ENCODE measurements at regions not wholly inside any gene's neighbourhood (a gene's known extent, or its start where the extent isn't known, plus 50 kb on each side); places are given as distances from the start of the nearest gene placed in this dataset.

DNA sequence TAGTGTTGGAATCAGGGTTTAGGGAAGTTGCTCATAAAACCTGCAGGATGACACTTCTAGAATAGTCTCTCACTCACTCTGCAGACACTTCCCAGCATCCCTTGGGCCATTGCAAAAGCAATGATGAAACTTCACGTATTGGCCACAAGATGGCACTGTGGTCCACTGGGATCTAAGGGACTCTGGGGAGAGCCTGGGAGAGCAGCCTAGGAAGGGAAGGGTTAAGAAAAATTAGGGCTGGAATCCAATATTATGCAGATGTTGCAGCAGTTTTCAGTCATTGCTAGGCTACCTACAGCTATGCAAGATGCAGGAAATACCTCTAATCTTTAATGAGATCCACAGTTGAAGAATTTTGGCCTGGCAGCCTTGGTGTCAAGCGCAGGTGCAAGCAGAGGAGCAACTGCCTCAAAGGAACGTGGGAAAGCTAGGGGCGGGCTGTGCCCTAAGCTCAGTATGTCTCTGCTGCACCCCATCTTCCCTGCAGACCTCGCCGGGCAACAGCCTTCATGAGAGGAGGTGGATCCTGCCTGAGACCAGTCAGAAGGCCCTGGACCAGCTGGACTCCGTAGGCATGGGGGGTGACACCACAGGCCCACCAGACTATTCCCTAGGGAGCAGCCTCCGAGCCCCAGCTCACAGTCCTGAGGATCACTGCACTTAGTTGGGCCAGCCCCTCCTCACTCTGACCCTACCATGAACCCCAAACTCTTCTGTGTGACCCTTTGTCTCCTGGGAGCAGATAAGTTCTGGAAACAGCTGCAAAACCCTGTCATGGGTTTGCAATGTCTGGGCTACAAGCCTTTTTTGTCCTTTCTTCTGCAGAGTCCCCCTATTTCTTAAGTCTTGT, 127.9 kb upstream of the PRSS58 start:
- Histone ChIP-seq H3K27me3 (no peaks in the 10 kb centered on the region), H3K27ac (no peak overlapping the region), H3K36me3 (no peaks in the 10 kb centered on the region), H3K4me3 (no peak overlapping the region), H3K9me3 (no peaks in the 10 kb centered on the region), H3K4me1 (peaks cover 0 to 8% of the 10 kb centered on the region in 2 donors)
- DNase-seq (ENCODE audit: low spot score): no peak
- TF ChIP-seq, protein P1, sequence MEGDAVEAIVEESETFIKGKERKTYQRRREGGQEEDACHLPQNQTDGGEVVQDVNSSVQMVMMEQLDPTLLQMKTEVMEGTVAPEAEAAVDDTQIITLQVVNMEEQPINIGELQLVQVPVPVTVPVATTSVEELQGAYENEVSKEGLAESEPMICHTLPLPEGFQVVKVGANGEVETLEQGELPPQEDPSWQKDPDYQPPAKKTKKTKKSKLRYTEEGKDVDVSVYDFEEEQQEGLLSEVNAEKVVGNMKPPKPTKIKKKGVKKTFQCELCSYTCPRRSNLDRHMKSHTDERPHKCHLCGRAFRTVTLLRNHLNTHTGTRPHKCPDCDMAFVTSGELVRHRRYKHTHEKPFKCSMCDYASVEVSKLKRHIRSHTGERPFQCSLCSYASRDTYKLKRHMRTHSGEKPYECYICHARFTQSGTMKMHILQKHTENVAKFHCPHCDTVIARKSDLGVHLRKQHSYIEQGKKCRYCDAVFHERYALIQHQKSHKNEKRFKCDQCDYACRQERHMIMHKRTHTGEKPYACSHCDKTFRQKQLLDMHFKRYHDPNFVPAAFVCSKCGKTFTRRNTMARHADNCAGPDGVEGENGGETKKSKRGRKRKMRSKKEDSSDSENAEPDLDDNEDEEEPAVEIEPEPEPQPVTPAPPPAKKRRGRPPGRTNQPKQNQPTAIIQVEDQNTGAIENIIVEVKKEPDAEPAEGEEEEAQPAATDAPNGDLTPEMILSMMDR (IDR thresholded peaks at IDR 0.05): peak in 1 of 2 donors; percentile 62

DNA sequence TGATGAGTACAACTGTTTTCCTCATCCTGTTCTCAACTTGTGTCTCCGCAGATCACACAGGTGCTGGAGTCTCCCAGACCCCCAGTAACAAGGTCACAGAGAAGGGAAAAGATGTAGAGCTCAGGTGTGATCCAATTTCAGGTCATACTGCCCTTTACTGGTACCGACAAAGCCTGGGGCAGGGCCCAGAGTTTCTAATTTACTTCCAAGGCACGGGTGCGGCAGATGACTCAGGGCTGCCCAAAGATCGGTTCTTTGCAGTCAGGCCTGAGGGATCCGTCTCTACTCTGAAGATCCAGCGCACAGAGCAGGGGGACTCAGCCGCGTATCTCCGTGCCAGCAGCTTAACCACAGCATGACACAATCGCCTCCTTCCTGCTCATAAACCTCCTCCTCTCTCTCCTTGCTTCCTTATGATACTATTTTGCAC, 126.7 kb upstream of the PRSS58 start:
- Histone ChIP-seq H3K27ac (no peak overlapping the region), H3K4me1 (peaks cover 0 to 8% of the 10 kb centered on the region in 2 donors), H3K27me3 (no peaks in the 10 kb centered on the region), H3K9me3 (no peaks in the 10 kb centered on the region), H3K36me3 (no peaks in the 10 kb centered on the region), H3K4me3 (no peak overlapping the region)
- TF ChIP-seq, protein P1 (IDR thresholded peaks at IDR 0.05): no peak
- DNase-seq (ENCODE audit: low spot score): no peak

DNA sequence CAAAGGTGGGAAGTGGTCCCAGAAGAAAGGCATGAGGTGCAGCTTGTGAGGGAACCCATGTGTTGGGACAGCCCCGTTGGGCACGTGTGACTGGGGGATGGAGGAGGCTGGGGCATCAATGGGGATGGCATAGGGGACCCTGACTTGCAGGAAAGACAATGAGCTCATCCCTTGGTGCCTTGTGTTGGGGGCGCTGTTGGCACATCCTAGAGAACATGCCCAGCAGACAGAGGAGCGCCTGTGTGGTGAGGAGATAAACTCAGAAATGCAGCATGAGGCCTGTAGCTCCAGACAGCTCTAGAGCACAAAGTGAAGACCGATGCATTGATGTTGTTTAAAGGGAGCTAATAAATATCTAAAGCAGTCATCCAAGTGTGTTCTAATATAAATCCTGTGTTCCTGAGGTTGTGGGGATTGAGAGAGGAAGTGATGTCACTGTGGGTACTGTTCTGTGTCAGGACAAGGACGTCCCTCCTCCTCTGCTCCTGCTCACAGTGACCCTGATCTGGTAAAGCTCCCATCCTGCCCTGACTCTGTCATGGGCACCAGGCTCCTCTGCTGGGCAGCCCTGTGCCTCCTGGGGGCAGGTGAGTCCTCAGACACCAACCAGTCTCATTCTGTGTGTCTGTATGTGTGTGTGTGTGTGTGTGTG, 126.1 kb upstream of the PRSS58 start:
- H3K36me3 ChIP-seq: no peaks in the 10 kb centered on the region
- DNase-seq (ENCODE audit: low spot score): no peak
- TF ChIP-seq, protein P1 (IDR thresholded peaks at IDR 0.05): no peak
- H3K4me1 ChIP-seq: peaks cover 0 to 8% of the 10 kb centered on the region in 2 donors
- H3K9me3 ChIP-seq: no peaks in the 10 kb centered on the region
- H3K27ac ChIP-seq: no peak overlapping the region
- H3K27me3 ChIP-seq: no peaks in the 10 kb centered on the region
- H3K4me3 ChIP-seq: no peak overlapping the region

DNA sequence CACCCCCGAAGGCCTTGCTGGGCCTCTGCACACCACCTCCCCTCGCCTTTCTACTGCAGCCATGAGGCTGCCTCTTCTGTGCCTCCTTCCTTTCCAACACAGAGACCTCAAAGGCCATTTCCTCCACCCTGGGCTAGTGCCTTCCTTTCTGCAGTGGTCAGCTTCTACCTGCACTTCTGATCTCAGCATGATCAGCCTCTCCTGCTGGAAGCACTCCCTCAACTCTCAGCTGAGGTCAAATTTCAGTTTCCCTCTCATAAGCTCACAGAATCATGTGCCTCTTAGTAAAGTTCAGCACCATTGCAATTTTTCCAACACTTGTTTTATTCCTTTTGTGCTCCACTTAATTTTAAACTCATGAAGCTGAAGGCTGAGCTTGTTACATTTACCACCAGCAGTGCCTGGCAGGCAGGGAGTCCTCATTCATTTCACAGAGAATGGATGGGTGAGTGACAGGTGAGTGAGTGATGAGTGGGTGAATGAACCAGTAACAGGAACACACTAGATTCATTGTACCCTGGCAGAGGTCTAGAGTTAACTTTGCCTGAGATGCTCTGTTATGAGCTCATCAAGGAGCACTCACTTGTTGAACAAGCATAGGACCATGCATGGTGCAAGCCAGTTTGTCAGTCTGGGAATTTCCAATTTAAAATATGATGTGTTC, 124.0 kb upstream of the PRSS58 start:
- Histone ChIP-seq H3K4me1 (peaks cover 0 to 8% of the 10 kb centered on the region in 2 donors), H3K4me3 (no peak overlapping the region), H3K27me3 (no peaks in the 10 kb centered on the region), H3K27ac (no peak overlapping the region), H3K9me3 (no peaks in the 10 kb centered on the region), H3K36me3 (no peaks in the 10 kb centered on the region)
- DNase-seq (ENCODE audit: low spot score): no peak
- TF ChIP-seq, protein P1 (IDR thresholded peaks at IDR 0.05): no peak

DNA sequence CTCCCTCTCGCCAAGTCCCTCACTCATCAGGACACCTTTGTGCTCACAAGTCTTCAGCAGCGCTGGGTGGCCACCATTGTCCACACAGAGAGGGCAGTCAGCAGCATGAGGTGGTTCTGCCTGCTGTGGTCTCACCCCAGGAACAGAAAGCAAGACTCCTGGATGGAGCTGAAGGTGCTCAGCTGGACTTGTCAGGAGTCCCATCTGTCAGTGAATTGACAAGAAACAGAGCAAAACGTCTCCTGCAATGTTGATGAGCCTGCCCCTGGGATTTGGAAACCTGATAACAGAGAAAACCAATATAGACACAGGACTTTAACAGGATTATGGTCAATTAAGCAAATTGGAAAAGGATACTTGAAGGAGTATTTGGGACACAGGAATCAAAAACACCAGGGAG, 122.2 kb upstream of the PRSS58 start:
- TF ChIP-seq, protein P1 (IDR thresholded peaks at IDR 0.05): no peak
- Histone ChIP-seq H3K4me3 (no peak overlapping the region), H3K27ac (no peak overlapping the region), H3K4me1 (no peaks in the 10 kb centered on the region), H3K36me3 (no peaks in the 10 kb centered on the region), H3K9me3 (no peaks in the 10 kb centered on the region), H3K27me3 (no peaks in the 10 kb centered on the region)
- DNase-seq (ENCODE audit: low spot score): no peak

Measured in right atrium auricular region (tissue), 2 donors.